NCI-H2196 (cell line): ENCODE measurements at regions not wholly inside any gene's neighbourhood (a gene's known extent, or its start where the extent isn't known, plus 50 kb on each side); places are given as distances from the start of the nearest gene placed in this dataset.
"Not testable (repeated sequence)": the region's sequence is repeated elsewhere in the genome, so short reads cannot be mapped to it uniquely, and the experiment has no call there.

ENCODE experiments used
- DNase-seq: peaks from one replicate; lab custom pipeline; 2025; ENCODE audit not compliant: unreplicated experiment; lab: John Stamatoyannopoulos, UW

- DNase-seq, result no peak
Measured at GRCh38 chr10:33795529-33795928, 461.1 kb upstream of the NRP1 start.

- no peak for DNase-seq
Measured at GRCh38 chr10:33794460-33794859, 460.0 kb upstream of the NRP1 start.

- no peak for DNase-seq
Measured at GRCh38 chr10:33793793-33794192, 459.3 kb upstream of the NRP1 start.

- no peak for DNase-seq
Measured at GRCh38 chr10:33791272-33791660, 456.8 kb upstream of the NRP1 start.

GRCh38 chr10:33790521-33791271 is 456.2 kb upstream of the NRP1 start:
- no peak for DNase-seq

GRCh38 chr10:33783557-33783956 is 449.1 kb upstream of the NRP1 start:
- no peak for DNase-seq

- DNase-seq, result no peak
Measured at GRCh38 chr10:33783078-33783477, 448.6 kb upstream of the NRP1 start.

GRCh38 chr10:33781606-33782395 is 447.3 kb upstream of the NRP1 start:
- no peak for DNase-seq

GRCh38 chr10:33780961-33781360 is 446.5 kb upstream of the NRP1 start:
- DNase-seq, result no peak

GRCh38 chr10:33777223-33777622 is 442.8 kb upstream of the NRP1 start:
- no peak for DNase-seq

- no peak for DNase-seq
Measured at GRCh38 chr10:33776419-33777070, 442.1 kb upstream of the NRP1 start.

GRCh38 chr10:33774857-33775256 is 440.4 kb upstream of the NRP1 start:
- no peak for DNase-seq

GRCh38 chr10:33773886-33774480 is 439.5 kb upstream of the NRP1 start:
- no peak for DNase-seq

GRCh38 chr10:33773253-33773573 is 438.7 kb upstream of the NRP1 start:
- no peak for DNase-seq

- DNase-seq, result no peak
Measured at GRCh38 chr10:33772370-33773252, 438.1 kb upstream of the NRP1 start.

- not testable (repeated sequence) for DNase-seq
Measured at GRCh38 chr10:33771856-33772255, 437.4 kb upstream of the NRP1 start.

- DNase-seq, result no peak
Measured at GRCh38 chr10:33764694-33765185, 430.3 kb upstream of the NRP1 start.

GRCh38 chr10:33760056-33760943 is 425.8 kb upstream of the NRP1 start:
- DNase-seq, result no peak

- no peak for DNase-seq
Measured at GRCh38 chr10:33759191-33759590, 424.7 kb upstream of the NRP1 start.

GRCh38 chr10:33758299-33758698 is 423.8 kb upstream of the NRP1 start:
- no peak for DNase-seq
